Osteoblast (primary cell): ENCODE measurements at regions not wholly inside any gene's neighbourhood (a gene's known extent, or its start where the extent isn't known, plus 50 kb on each side); places are given as distances from the start of the nearest gene placed in this dataset.

Experiments
- DNase-seq: peaks from one replicate; pipeline ENCODE4 v3.0.0; 2011; ENCODE audit warnings: low spot score, mixed read lengths; ENCODE audit not compliant: insufficient read length; ENCODE audit errors: missing footprints
- H2AFZ ChIP-seq: 2 replicates; pipeline ENCODE4 v1.6.0; 2011; ENCODE audit warnings: mild to moderate bottlenecking, low read length
- H3K27ac ChIP-seq: 2 replicates; pipeline ENCODE4 v1.5.1; 2011; ENCODE audit warnings: mild to moderate bottlenecking, low read depth, low read length, moderate library complexity
- H3K27me3 ChIP-seq: 2 replicates; pipeline ENCODE4 v1.6.0; 2012; ENCODE audit warnings: mild to moderate bottlenecking, control low read depth, inconsistent platforms, low read length, moderate library complexity; ENCODE audit not compliant: insufficient read depth
- H3K36me3 ChIP-seq: 2 replicates; pipeline ENCODE4 v1.5.1; 2011; ENCODE audit warnings: mild to moderate bottlenecking, low read length, control low read depth, moderate library complexity; ENCODE audit not compliant: insufficient read depth
- H3K4me1 ChIP-seq: 2 replicates; pipeline ENCODE4 v1.5.1; 2011; ENCODE audit warnings: mild to moderate bottlenecking, low read length, control low read depth, moderate library complexity; ENCODE audit not compliant: insufficient read depth
- H3K4me2 ChIP-seq: 2 replicates; pipeline ENCODE4 v1.6.0; 2011; ENCODE audit warnings: mild to moderate bottlenecking, low read length; ENCODE audit not compliant: insufficient read depth
- H3K4me3 ChIP-seq: fragments of 200-600 bp; sonication (generic); 3 replicates; pipeline ENCODE4 v1.5.1; 2012; ENCODE audit warnings: mild to moderate bottlenecking, low read length, inconsistent platforms; ENCODE audit not compliant: insufficient read depth
- H3K79me2 ChIP-seq: 2 replicates; pipeline ENCODE4 v1.6.0; 2012; ENCODE audit warnings: mild to moderate bottlenecking, low read length, control low read depth, inconsistent platforms; ENCODE audit not compliant: insufficient read depth
- H3K9me3 ChIP-seq: 2 replicates; pipeline ENCODE4 v1.5.1; 2011; ENCODE audit warnings: low read depth, low read length, control low read depth
- H4K20me1 ChIP-seq: 2 replicates; pipeline ENCODE4 v1.6.0; 2012; ENCODE audit warnings: mild to moderate bottlenecking, low read length, control low read depth; ENCODE audit not compliant: insufficient read depth
- CTCF ChIP-seq: IDR thresholded peaks from 2 replicates; pipeline ENCODE4 v1.5.1; 2011; ENCODE audit warnings: mild to moderate bottlenecking, low read depth, low read length, moderate library complexity; ENCODE audit errors: extremely low read depth

GRCh38 chr11:13120691-13121090 lies 111.6 kb downstream of the RASSF10 start:
- no peak overlapping the region for H2AFZ ChIP-seq
- DNase-seq: no peak

GRCh38 chr11:13126430-13126829 lies 117.3 kb downstream of the RASSF10 start:
- peak overlapping the region; percentile 21 for H2AFZ ChIP-seq
- peak; percentile 62 for DNase-seq
- no peaks in the 10 kb centered on the region for H3K9me3 ChIP-seq
- no peaks in the 10 kb centered on the region for H4K20me1 ChIP-seq
- H3K79me2 ChIP-seq: no peaks in the 10 kb centered on the region
- peak overlapping the region; percentile 35 for H3K4me3 ChIP-seq
- peak overlapping the region; percentile 81 for H3K27ac ChIP-seq
- no peak for TF ChIP-seq CTCF
- H3K36me3 ChIP-seq: no peaks in the 10 kb centered on the region
- peaks cover 14% of the 10 kb centered on the region for H3K4me1 ChIP-seq
- H3K27me3 ChIP-seq: no peaks in the 10 kb centered on the region
- peak overlapping the region; percentile 68 for H3K4me2 ChIP-seq

More at GRCh38 chr11:13120691-13121090, 111.6 kb downstream of the RASSF10 start:
- Histone ChIP-seq H3K4me2 (peak overlapping the region; percentile 37), H3K36me3 (no peaks in the 10 kb centered on the region), H4K20me1 (no peaks in the 10 kb centered on the region), H3K27me3 (no peaks in the 10 kb centered on the region), H3K27ac (peak overlapping the region; percentile 85), H3K4me1 (peaks cover 54% of the 10 kb centered on the region), H3K9me3 (no peaks in the 10 kb centered on the region), H3K4me3 (no peak overlapping the region), H3K79me2 (no peaks in the 10 kb centered on the region)
- no peak for TF ChIP-seq CTCF

GRCh38 chr11:13127161-13127560 lies 118.0 kb downstream of the RASSF10 start:
- Histone ChIP-seq H4K20me1 (no peaks in the 10 kb centered on the region), H3K27me3 (no peaks in the 10 kb centered on the region), H3K4me3 (no peak overlapping the region), H3K79me2 (no peaks in the 10 kb centered on the region), H3K9me3 (no peaks in the 10 kb centered on the region), H3K36me3 (no peaks in the 10 kb centered on the region), H3K27ac (peak overlapping the region; percentile 81), H3K4me2 (peak overlapping the region; percentile 68), H2AFZ (no peak overlapping the region), H3K4me1 (peaks cover 14% of the 10 kb centered on the region)
- DNase-seq: no peak
- TF ChIP-seq CTCF: no peak

GRCh38 chr11:13128354-13128753 lies 119.2 kb downstream of the RASSF10 start:
- H3K4me3 ChIP-seq: no peak overlapping the region
- no peak overlapping the region for H3K4me2 ChIP-seq

More at GRCh38 chr11:13128354-13128753, 119.2 kb downstream of the RASSF10 start:
- H3K79me2 ChIP-seq: no peaks in the 10 kb centered on the region
- DNase-seq: no peak
- H2AFZ ChIP-seq: no peak overlapping the region
- no peaks in the 10 kb centered on the region for H3K36me3 ChIP-seq
- peaks cover 14% of the 10 kb centered on the region for H3K4me1 ChIP-seq
- H4K20me1 ChIP-seq: no peaks in the 10 kb centered on the region
- no peak overlapping the region for H3K27ac ChIP-seq
- no peaks in the 10 kb centered on the region for H3K27me3 ChIP-seq
- no peaks in the 10 kb centered on the region for H3K9me3 ChIP-seq
- TF ChIP-seq CTCF: no peak
